PC-9 (cell line): ENCODE measurements at regions not wholly inside any gene's neighbourhood (a gene's known extent, or its start where the extent isn't known, plus 50 kb on each side); places are given as distances from the start of the nearest gene placed in this dataset.

ENCODE experiments used
- CTCF ChIP-seq: fragments of 200-600 bp; sonication (generic); conservative IDR thresholded peaks from 2 replicates; pipeline ENCODE4 v1.6.1; 2017; ENCODE audit warnings: mixed run types, antibody characterized with exemption, mild to moderate bottlenecking, moderate library complexity
- EZH2 ChIP-seq: fragments of 200-600 bp; sonication (generic); IDR thresholded peaks from 2 replicates; pipeline ENCODE4 v1.8.0; 2017; ENCODE audit warnings: antibody characterized with exemption, low read depth

DNA sequence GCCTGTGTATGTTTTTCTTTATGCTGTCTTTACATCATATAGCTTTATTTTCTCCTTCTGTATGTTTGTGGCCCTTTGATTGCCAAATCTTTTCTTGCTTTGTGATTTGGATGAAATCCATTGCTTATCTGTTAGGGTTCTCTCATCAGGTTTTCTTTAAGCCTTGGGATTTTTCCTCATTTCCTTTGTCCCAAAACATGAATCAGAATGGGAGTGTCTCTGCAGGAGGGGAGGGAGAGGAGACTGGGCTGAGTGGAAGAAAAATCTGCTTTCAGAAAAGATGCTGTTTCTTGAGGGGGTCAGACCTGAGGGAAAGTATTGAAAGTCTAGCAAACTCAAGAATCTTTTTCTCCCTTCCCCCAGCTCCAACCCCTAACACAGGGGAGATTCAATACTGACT lies 758.0 kb upstream of the MMS22L start:
- TF ChIP-seq CTCF = no peak
- TF ChIP-seq EZH2 = no peak
